SW 1271 (cell line): ENCODE measurements at regions not wholly inside any gene's neighbourhood (a gene's known extent, or its start where the extent isn't known, plus 50 kb on each side); places are given as distances from the start of the nearest gene placed in this dataset.

Experiments used
- DNase-seq, 2 experiments: peaks; one replicate each; lab custom pipeline; 2025; lab: John Stamatoyannopoulos, UW

DNA sequence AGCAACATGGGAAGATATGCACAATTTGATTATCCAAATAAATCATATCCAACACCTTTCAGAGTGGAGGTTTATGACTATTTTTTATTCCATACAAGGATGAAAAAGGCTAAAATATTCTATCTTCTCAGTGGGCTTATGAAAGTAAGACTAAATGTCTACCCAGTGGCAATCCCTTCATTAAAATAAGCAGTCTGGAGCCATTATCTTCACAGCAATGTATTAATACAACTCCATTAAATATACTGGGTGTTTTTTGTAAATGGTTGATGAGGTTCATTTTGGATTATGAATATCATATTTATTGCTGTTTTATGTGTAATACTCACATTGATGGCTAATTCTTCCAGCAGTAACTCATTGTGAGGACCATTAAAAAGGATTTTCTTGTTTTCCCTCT is 352.7 kb upstream of the SOX11 start:
- no peak for DNase-seq

DNA sequence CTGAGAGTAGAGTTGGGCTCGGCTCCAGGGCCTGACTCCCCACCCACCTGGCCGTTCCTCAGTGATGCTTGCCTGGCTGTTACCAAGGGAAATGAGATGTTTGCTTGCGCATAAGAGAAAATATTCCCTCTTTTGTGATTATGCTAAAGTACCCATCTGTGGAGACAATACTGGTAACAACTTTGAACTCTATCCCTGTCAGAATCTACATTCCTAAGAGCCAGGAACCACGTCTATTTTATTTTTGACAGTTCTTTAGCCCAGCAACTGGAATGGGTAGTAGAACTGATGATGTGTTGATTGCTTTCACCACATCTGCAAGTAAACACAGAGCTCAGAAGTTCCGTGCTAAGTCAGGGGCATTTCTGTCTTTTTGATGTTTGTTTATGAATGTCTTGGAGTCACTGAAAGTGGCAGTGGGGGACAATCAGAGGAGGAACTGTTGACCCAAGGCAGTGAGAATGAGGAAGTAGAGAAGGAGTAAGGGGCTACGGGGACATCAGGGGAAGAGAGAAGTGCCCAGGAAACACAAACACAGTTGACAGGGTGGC is 348.3 kb upstream of the SOX11 start:
- no peak for DNase-seq

DNA sequence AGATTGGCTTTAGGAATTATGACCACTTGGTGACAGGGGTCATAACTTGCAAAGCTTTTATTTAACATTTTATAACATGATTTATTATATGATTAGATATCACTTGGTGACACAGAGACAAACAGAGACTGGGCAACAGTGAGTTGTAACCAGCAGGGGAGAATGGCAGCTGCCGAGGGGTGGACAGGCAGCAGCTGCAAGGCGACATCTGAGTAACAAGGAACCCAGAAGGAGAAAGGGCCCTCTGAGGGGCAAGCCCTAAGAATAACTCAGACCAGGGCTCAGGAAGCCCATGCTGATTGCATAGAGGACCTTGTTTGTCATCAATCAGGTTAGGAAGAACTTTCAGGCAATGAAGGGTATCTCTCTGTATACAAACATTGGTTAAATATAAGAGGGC is 339.9 kb upstream of the SOX11 start:
- DNase-seq, result no peak

DNA sequence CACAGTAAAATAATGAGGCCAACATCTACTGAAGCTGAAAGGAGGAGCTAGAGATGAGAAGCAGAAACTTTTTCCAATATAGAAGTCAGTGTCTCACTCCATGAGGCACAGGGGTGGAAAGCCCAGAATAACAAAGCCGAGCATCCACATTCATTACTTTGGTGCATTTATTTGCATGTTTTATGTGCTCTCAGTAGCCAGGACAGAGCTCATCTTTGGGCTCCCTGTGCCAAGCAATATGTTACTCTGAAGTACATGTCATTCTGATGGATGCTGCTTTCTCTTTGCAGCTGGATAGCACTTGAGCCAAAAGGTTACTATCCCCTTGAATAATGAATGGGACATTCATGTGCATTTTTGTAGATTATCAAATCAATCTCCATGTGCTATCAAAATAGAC is 338.6 kb upstream of the SOX11 start:
- DNase-seq, result no peak

DNA sequence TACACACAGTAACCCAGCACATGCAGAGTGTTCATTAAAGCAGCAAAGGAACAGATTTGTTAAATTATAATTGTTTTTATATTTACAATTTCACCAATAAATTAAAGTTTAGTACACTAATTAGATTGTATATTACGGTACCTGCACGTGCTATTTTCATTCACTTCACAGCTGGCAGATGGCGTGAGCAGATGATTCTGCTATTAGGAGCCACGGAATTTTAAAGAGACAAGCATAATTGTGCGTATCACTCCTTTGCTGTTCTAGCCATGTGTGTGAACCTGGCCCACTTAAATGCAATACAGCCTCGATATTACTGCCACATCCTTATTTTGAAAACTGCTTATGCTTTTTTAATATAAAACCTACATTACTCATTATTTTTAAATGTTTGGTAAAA is 332.8 kb upstream of the SOX11 start:
- DNase-seq, result no peak

DNA sequence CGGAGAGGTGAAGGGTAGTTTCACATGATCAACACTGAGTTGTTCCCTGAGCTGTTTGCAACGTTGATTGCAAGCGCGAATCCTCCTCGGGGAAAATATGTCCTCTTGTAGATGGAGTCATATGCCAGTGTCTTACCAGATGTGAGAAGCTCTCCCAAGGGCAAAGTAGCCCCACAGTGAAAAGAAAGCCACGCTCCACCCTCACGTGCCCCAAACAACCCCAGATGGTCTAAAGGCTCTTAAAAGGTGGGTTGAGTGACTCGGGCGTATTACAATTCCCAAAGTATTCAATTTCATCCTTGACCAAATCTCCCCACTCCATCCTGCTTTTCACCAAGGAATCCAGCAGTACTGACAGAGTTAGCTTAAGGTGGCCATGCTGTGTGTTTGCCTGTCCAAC is 332.1 kb upstream of the SOX11 start:
- DNase-seq, result no peak

DNA sequence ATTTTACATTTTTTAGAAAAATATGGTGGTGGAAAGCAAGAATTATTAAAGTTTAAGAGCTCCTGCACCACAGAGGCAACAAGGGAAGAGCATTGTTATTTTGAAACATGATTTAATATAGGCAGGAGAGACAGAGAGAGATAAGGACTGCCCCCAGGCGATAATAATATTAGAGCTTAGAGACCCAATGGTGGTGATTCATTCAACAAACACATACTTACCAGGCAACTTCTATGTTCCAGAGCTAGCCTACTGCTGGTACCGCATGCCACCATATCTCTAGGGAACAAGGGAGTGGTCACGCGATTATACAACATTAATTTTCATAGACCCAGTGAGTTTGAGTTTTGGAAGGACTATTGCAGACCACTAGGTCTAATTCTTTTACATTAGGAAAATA is 327.8 kb upstream of the SOX11 start:
- no peak for DNase-seq

DNA sequence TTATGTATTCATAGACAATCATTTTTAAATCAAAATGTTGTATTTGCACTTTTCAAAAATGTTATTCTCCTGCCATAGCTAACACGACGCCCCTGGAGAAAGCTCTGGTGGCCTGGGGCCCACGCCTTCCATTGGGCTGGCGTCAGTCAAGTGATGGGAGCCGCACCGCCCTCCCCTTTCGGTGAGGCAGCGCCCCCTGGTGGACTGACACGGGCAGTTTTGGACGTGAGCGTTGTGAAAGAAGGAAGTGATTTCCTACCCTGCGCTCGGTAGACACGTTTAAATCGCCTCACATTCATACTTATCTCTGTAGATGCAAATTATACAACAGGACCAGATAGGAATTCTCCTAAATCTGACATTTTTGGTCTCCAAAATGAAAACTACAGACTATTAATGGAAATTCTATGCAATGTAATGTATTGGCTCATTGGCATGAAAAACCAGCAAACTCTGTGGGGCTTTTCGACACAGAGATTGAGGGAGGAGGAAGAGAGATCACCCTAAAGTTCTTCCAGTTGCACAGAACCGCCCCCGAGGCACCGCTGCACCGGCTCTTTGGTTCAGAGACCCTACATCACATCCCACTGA is 326.2 kb upstream of the SOX11 start:
- DNase-seq, result no peak

DNA sequence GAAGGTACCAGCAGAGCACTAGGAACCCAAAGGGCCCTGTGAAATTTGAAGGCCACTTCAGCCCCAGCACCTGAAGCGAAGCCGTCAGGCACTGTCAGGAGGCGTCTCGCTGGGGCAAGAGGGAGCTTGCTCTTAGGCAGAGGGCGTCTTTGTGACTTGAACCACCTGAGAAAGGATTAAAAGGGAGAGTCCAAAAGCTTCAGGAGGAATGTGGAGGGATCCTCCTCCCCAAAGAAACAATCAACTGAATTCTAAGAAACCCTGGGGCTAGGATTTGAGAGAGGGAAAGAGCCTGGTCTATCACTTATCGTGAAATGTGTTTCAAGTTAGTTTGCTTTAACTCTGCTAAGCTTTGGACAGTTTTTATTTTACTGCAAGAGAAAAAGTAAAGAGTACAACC is 324.9 kb upstream of the SOX11 start:
- DNase-seq, result no peak

DNA sequence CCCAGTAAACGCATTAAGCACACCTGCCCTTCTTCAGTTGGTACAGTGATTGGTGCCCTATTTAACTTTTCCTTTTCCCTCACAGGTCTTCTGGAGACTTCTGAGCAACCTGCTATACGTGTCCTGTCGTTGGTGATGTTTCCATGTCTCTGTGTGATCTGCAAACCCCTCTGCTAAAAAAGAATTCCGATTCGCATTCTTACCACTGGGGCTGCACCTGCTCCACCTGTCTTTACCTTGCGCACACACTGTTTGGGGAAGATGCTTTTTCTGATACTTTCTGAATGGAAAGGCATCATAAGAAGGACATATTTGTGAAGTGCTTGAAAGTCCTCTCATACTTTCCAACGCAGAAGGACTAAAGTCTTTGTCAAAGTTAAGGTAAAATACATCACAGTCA is 323.9 kb upstream of the SOX11 start:
- no peak for DNase-seq

DNA sequence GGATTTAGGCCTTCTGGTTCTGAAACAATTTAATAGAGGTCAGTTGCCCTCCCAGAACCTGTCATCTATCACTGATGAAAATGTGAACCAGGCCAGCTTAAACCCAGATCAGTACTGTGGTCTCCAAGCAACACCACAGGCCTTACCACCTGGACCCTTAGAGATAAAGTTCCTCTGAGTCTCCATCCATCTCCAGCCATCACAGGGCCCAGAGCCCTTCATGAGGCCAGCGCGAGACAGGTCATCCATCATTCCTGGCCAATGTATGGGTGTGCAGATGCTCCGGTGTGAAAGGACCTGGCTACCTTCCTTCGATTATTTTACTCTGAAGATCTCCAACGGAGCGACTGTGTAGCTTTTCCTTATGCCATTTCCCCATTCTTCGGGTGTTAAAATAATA is 322.7 kb upstream of the SOX11 start:
- DNase-seq, result no peak

DNA sequence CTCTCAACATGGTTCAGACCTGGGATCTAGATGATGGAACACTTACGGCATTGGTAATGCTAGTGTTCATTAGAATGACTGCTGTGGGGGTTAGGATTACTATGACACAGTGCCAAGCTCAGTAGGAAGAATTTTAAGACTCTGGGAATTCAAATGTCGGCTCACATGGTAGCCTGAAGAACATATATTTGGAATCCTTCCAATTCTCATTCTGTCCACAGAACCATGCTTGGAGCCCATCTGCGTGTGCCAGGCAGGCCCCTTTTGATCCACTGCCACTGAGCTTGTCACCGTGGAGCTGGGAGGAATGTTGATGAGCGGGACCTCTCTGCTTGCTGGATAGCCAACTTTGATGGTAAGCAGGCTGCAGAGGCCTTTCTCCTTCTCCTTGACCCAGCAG is 322.0 kb upstream of the SOX11 start:
- DNase-seq, result no peak

DNA sequence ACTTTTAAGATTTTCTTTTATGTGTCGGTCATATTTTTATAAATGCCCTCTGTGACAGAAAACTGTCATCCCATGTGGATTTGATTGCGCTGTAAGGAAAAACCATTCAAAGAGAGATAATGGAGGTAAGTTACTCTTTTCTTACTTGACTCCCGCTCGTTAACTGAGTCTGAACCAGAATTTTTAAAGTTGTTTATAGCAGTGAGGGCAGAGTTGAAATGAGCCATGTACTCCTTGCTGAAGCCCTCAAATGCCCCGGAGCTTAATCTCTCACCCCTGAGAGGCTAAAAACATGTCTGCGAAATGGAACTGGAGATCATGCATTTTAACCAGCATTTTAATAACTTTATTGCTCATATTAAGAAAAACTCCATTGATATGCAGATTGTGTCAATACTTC is 320.0 kb upstream of the SOX11 start:
- DNase-seq, result no peak

DNA sequence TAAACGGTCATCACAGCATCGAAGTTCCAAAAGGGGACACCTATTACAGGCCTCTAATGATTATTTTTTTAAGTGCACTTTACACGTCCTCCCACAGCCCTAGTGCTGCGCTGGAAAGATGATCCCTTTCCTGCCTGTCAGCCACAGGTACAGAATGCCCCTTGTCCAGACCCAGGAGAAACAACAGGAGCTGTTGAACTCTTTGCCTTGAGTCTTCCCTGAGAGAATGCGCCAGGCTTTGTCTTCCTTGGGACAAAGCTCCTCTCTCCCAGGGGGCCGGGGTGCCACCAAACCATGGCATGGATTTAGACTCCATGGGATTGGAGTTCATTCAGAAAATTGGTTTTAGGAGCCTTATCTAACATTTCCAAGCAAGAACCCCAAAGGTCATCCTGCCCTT is 319.0 kb upstream of the SOX11 start:
- no peak for DNase-seq

DNA sequence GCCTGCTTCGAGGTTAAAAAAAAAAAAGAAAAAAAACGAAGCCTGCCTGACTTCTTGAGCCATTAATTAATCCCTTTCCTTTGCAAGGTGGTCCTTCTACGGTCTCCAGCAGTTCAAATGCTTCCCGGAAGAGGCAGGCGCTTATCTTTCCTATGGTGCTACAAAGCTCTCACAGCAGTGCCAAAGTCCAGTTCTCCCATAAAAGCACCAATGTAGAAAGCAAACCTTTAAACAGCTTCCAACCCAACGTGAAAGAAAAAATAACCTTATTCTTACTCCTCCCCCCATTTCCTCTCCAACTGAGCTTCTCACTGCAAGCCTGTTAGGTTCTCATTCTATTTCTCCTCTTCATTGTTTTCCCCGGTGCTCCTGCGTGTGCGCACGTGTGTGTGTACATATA is 317.4 kb upstream of the SOX11 start:
- no peak for DNase-seq

DNA sequence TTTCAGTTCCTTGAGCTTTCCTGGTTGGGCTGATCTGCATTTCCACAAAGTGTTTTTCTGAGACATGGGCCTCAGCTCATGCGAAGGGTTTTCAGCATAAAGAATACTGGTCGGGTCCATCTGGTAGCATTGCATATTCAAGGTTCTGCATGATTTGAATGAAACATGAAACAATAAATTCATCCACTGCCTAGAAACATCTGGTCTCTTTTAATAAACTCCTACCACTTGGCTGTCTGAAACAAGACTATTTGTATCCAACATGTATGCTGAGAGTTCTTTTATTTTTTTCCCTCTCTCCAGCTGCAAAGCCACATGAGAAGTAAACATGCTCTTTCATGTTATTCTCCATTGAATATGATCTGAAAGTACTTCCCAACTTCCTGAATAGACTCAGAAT is 314.9 kb upstream of the SOX11 start:
- no peak for DNase-seq

DNA sequence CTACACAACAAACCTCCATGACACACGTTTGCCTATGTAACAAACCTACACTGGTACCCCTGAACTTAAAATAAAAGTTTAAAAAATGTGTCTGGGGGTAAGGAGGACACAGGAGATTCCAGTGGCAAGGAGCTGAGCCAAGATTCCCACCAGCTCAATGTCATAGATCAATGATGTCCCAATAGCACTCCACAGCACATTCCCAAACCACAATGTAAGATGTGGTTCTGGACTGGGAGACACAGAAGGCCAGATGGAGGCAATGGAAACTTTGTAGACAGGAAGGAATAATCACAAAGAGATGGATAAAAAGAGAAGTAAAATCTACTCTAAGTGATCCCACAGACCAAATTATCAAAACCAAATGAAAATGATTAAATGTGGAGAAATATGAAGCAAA is 312.4 kb upstream of the SOX11 start:
- no peak for DNase-seq

DNA sequence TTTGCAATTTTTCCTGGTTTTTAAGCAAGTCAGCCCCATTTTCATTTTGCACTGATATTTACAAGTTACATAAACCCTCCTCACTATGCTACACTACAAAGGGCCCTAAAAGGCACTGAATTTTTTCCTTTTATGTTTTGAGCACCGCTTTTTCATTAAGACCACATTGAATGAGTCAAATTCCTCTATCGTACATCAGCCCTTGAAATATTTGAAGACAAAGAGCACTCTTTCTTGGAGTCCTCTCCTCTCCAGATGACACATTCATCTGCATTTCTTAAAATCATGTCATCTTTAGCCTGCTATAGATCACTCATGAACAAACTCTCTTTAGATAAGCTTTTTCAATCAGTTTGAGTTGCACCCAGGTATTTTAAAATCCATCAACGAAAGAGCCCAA is 306.6 kb upstream of the SOX11 start:
- DNase-seq, result no peak

DNA sequence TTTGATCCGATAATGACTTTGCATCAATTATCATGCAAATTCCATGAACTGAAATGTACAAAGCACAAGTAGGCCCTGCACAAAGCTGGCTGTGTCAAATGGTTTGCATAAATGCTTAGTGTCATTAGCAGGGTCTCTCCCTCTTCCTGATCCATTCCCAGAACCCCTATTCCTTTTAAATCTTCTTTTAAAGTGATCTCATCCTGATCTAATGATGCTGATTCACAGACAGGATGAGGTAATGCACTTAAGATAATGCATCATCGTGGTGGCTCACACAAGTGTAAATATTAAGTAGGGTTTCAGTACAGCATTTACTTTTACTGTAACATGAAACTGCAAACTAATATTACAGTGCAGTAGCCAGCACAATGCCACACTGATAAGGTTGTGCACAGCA is 304.8 kb upstream of the SOX11 start:
- DNase-seq, result no peak

DNA sequence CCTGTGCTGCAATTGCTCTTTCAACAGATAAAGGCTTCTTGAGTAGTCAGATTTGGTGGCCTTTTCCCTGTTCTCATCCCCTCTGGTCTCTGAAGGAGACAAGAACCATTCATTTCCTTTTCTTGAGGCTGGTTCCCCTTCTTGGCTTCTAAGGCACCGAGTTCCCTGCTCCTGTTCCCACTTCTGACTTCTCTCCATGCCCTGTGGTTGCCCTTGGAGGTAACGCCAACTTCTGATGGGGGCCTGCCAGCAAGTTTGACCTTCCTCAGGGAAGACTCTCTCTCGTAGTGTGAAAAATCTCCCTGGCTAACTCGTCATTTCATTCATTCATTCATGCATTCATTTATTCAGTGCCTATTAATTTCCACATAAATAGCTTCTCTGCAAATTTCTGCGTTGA is 302.4 kb upstream of the SOX11 start:
- DNase-seq, result no peak

DNA sequence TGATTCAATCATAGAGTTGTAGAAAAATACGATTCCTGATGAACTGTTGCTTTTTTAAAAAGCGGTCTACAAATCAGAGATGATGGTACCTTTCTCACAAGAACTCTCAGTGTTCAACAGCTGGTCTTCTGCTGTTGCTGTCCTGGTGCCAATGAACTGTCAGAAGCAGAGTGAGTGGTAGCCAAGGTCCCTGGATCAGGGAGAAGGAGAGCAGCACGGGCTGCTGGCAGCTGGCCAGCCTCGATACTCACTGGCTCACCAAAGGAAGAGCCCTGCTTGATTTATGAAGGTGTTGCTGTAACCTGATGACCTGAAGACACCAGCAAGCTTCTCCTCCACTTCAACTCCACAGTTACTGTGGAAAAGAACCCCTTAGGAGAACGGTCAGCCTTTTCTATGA is 300.8 kb upstream of the SOX11 start:
- DNase-seq, result no peak

DNA sequence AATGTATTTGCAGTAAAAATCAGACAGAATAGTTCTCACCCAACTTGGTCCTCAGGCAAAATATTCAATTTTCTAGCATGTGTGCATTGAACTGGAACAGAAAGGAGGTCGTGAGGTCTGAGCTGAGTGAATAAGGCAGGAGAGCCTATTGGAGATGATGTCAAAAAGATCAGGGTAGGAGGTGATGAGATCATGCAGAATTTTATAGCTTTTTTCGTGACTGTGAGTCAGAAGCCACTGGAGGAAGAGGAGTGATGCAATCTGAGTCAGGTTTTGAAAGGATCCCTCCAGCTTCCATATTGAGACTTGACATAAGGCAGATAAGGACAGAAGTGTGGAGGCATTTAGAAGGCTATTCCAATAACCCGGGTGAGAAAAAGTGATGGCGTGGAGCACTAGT is 299.5 kb upstream of the SOX11 start:
- DNase-seq, result no peak

DNA sequence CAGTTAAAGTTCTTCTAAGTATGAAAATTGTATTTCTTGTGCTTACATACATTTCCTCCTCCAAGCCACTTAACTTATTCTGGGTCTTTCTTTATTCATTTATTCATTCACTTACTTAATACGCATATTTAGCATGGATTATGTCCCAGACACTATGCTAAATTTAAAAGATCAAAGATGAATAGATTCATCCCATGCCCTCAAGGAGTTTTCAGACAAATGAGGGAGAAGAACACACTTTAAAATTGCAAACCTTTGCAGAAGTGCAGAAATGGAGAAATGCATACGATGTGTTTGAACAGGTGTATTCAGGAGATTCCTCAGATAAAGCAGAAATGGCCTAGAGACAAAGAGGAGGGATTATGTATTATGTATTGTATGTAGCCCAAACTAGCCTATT is 298.7 kb upstream of the SOX11 start:
- DNase-seq, result no peak

DNA sequence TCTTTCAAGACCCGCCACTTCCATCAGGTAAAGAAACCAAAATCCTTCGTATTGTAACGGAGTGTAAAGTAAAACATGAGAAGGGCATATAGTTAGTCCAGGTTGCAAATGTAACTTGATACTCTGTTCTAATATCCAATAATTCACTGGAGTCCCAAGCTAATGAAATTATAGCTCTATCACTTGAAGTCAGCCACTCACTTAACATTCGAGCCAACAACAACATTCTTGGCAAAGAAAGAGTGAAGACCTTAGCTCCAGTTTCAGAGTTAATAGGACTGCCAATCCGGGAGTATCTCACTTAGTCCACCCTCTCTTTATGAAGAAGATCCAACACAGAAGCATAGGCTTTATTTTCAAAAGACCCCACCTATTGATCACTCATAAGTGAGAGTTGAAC is 298.0 kb upstream of the SOX11 start:
- no peak for DNase-seq
